OCI-LY1 (cell line): ENCODE measurements at regions not wholly inside any gene's neighbourhood (a gene's known extent, or its start where the extent isn't known, plus 50 kb on each side); places are given as distances from the start of the nearest gene placed in this dataset.

Experiments used
- H2AFZ ChIP-seq: fragments of 200-600 bp; sonication (generic), shearing (Covaris generic); 2 replicates; pipeline ENCODE4 v1.6.0; 2014; ENCODE audit warnings: antibody characterized with exemption, mild to moderate bottlenecking, low read length
- H3F3A ChIP-seq: fragments of 200-600 bp; sonication (generic), shearing (Covaris generic); 2 replicates; pipeline ENCODE4 v1.6.0; 2014; ENCODE audit warnings: mild to moderate bottlenecking, antibody characterized with exemption, low read length, moderate library complexity; ENCODE audit not compliant: insufficient read depth
- H3K27ac ChIP-seq: fragments of 200-600 bp; sonication (generic); 2 replicates; pipeline ENCODE4 v1.5.1; 2014; ENCODE audit warnings: low read length, mixed run types, mild to moderate bottlenecking, low read depth; ENCODE audit not compliant: poor library complexity, severe bottlenecking
- H3K27me3 ChIP-seq: fragments of 200-600 bp; sonication (generic); 2 replicates; pipeline ENCODE4 v1.6.0; 2014; ENCODE audit warnings: antibody characterized with exemption, mild to moderate bottlenecking, low read length, moderate library complexity; ENCODE audit not compliant: insufficient read depth
- H3K36me3 ChIP-seq: fragments of 200-600 bp; sonication (generic); 2 replicates; pipeline ENCODE4 v1.6.1; 2014; ENCODE audit warnings: mild to moderate bottlenecking, antibody characterized with exemption, low read length, moderate library complexity, mixed read lengths; ENCODE audit not compliant: insufficient read depth
- H3K4me1 ChIP-seq: fragments of 200-600 bp; sonication (generic); 2 replicates; pipeline ENCODE4 v1.5.1; 2014; ENCODE audit warnings: mild to moderate bottlenecking, low read length, moderate library complexity; ENCODE audit not compliant: insufficient read depth, severe bottlenecking
- H3K4me2 ChIP-seq: fragments of 200-600 bp; sonication (generic), shearing (Covaris generic); 2 replicates; pipeline ENCODE4 v1.6.1; 2014; ENCODE audit warnings: low read length
- H3K4me3 ChIP-seq: fragments of 200-600 bp; sonication (generic); 2 replicates; pipeline ENCODE4 v1.5.1; 2014; ENCODE audit warnings: low read length, low read depth, mild to moderate bottlenecking, mixed read lengths; ENCODE audit not compliant: poor library complexity, severe bottlenecking
- H3K79me2 ChIP-seq: fragments of 200-600 bp; shearing (Covaris generic); 2 replicates; pipeline ENCODE4 v1.6.1; 2016; ENCODE audit warnings: mixed run types, low read length, mixed read lengths; ENCODE audit not compliant: insufficient read depth
- H3K9ac ChIP-seq: fragments of 200-600 bp; sonication (generic), shearing (Covaris generic); 2 replicates; pipeline ENCODE4 v1.6.1; 2014; ENCODE audit warnings: mild to moderate bottlenecking, low read length, mixed read lengths
- H3K9me2 ChIP-seq: fragments of 200-600 bp; sonication (generic), shearing (Covaris generic); 2 replicates; pipeline ENCODE4 v1.6.1; 2014; ENCODE audit warnings: low read depth, mild to moderate bottlenecking, low read length, mixed read lengths
- H3K9me3 ChIP-seq: fragments of 200-600 bp; shearing (Covaris generic); 2 replicates; pipeline ENCODE4 v1.6.1; 2014; ENCODE audit warnings: low read length, mixed read lengths
- H4K20me1 ChIP-seq: fragments of 200-600 bp; sonication (generic), shearing (Covaris generic); 2 replicates; pipeline ENCODE4 v1.6.0; 2016; ENCODE audit warnings: mild to moderate bottlenecking, low read length; ENCODE audit not compliant: insufficient read depth
- CTCF ChIP-seq: fragments of 200-600 bp; sonication (generic), shearing (Covaris generic); IDR thresholded peaks from 2 replicates; pipeline ENCODE4 v1.5.1; 2017; ENCODE audit warnings: mild to moderate bottlenecking, antibody characterized with exemption, low read length, moderate library complexity, mixed read lengths
- EZH2 ChIP-seq: fragments of 200-600 bp; sonication (generic), shearing (Covaris generic); IDR thresholded peaks from 2 replicates; pipeline ENCODE4 v1.8.0; 2017; ENCODE audit warnings: borderline replicate concordance, mixed run types, mild to moderate bottlenecking, antibody characterized with exemption, low read length, moderate library complexity, mixed read lengths

GRCh38 chr3:102053375-102053989 lies 204.2 kb downstream of the NFKBIZ start:
- no peaks in the 10 kb centered on the region for H3K27me3 ChIP-seq
- H3K4me2 ChIP-seq = no peak overlapping the region
- H3K79me2 ChIP-seq = no peaks in the 10 kb centered on the region
- no peaks in the 10 kb centered on the region for H3K9me2 ChIP-seq
- no peak overlapping the region for H3K9ac ChIP-seq
- H3F3A ChIP-seq = no peaks in the 10 kb centered on the region
- H3K4me3 ChIP-seq = no peak overlapping the region
- H3K27ac ChIP-seq = no peak overlapping the region
- peaks cover 10% of the 10 kb centered on the region for H3K4me1 ChIP-seq
- TF ChIP-seq EZH2 (no peak), CTCF (no peak)
- 0 out of 2 replicates have a peak, but pooled peaks cover 3% of the 10 kb centered on the region for H3K9me3 ChIP-seq
- no peak overlapping the region for H2AFZ ChIP-seq
- H4K20me1 ChIP-seq = no peaks in the 10 kb centered on the region
- no peaks in the 10 kb centered on the region for H3K36me3 ChIP-seq

- no peaks in the 10 kb centered on the region for H3K9me2 ChIP-seq
- no peaks in the 10 kb centered on the region for H3K9me3 ChIP-seq
- no peak overlapping the region for H3K9ac ChIP-seq
- no peaks in the 10 kb centered on the region for H3K27me3 ChIP-seq
- H3K27ac ChIP-seq = no peak overlapping the region
- H3F3A ChIP-seq = no peaks in the 10 kb centered on the region
- H3K36me3 ChIP-seq = no peaks in the 10 kb centered on the region
- no peak for TF ChIP-seq CTCF
- no peak for TF ChIP-seq EZH2
- H3K4me2 ChIP-seq = no peak overlapping the region
- peaks cover 16% of the 10 kb centered on the region for H3K4me1 ChIP-seq
- H3K4me3 ChIP-seq = no peak overlapping the region
- H4K20me1 ChIP-seq = no peaks in the 10 kb centered on the region
- no peak overlapping the region for H2AFZ ChIP-seq
- H3K79me2 ChIP-seq = no peaks in the 10 kb centered on the region
These were observed 205.3 kb downstream of the NFKBIZ start for GRCh38 chr3:102054543-102055080.

GRCh38 chr3:102057781-102058421 lies 208.6 kb downstream of the NFKBIZ start:
- Histone ChIP-seq H3K9me3 (no peaks in the 10 kb centered on the region), H3F3A (no peaks in the 10 kb centered on the region), H3K36me3 (no peaks in the 10 kb centered on the region), H3K9me2 (no peaks in the 10 kb centered on the region), H3K9ac (no peak overlapping the region), H2AFZ (no peak overlapping the region), H3K27ac (peak overlapping the region; percentile 59), H3K27me3 (no peaks in the 10 kb centered on the region), H3K4me3 (no peak overlapping the region), H4K20me1 (no peaks in the 10 kb centered on the region), H3K4me2 (no peak overlapping the region), H3K4me1 (peaks cover 18% of the 10 kb centered on the region), H3K79me2 (no peaks in the 10 kb centered on the region)
- no peak for TF ChIP-seq CTCF
- TF ChIP-seq EZH2 = no peak
